ENCODE measurements at regions not wholly inside any gene's neighbourhood (a gene's known extent, or its start where the extent isn't known, plus 50 kb on each side); places are given as distances from the start of the nearest gene placed in this dataset.
A peak's percentile ranks its signal among the peaks of the same experiment; 100 is the strongest.

GRCh38 chr7:35747611-35748010 is 52.7 kb upstream of the HERPUD2 start:
- no peak for DNase-seq
- TF ChIP-seq, protein P1, sequence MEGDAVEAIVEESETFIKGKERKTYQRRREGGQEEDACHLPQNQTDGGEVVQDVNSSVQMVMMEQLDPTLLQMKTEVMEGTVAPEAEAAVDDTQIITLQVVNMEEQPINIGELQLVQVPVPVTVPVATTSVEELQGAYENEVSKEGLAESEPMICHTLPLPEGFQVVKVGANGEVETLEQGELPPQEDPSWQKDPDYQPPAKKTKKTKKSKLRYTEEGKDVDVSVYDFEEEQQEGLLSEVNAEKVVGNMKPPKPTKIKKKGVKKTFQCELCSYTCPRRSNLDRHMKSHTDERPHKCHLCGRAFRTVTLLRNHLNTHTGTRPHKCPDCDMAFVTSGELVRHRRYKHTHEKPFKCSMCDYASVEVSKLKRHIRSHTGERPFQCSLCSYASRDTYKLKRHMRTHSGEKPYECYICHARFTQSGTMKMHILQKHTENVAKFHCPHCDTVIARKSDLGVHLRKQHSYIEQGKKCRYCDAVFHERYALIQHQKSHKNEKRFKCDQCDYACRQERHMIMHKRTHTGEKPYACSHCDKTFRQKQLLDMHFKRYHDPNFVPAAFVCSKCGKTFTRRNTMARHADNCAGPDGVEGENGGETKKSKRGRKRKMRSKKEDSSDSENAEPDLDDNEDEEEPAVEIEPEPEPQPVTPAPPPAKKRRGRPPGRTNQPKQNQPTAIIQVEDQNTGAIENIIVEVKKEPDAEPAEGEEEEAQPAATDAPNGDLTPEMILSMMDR (IDR thresholded peaks at IDR 0.05): no peak
- no peak for TF ChIP-seq POLR2A (IDR thresholded peaks at IDR 0.05)
- no peaks in the 10 kb centered on the region for H3K9me3 ChIP-seq
- no peaks in the 10 kb centered on the region for H3K4me1 ChIP-seq
- intact Hi-C loops (cut with DNase I): no loop called here
- H3K36me3 ChIP-seq: no peaks in the 10 kb centered on the region
- no peak overlapping the region for H3K4me3 ChIP-seq
- 78 to 79% methylated on average over 4 of the region's 4 CpGs for WGBS, 2 donors
- no peaks in the 10 kb centered on the region for H3K27me3 ChIP-seq
- H3K27ac ChIP-seq: no peak overlapping the region

GRCh38 chr7:35748371-35748770 is 52.5 kb upstream of the SEPTIN7 start:
- H3K36me3 ChIP-seq: no peaks in the 10 kb centered on the region
- TF ChIP-seq POLR2A (IDR thresholded peaks at IDR 0.05): no peak
- TF ChIP-seq, protein P1 (IDR thresholded peaks at IDR 0.05): no peak
- H3K4me1 ChIP-seq: no peaks in the 10 kb centered on the region
- DNase-seq: no peak
- H3K4me3 ChIP-seq: no peak overlapping the region
- H3K27me3 ChIP-seq: no peaks in the 10 kb centered on the region
- 69 to 74% methylated on average over 1 of the region's 1 CpG for WGBS, 2 donors
- no peaks in the 10 kb centered on the region for H3K9me3 ChIP-seq
- no peak overlapping the region for H3K27ac ChIP-seq
- intact Hi-C loops (cut with DNase I): no loop called here

DNA sequence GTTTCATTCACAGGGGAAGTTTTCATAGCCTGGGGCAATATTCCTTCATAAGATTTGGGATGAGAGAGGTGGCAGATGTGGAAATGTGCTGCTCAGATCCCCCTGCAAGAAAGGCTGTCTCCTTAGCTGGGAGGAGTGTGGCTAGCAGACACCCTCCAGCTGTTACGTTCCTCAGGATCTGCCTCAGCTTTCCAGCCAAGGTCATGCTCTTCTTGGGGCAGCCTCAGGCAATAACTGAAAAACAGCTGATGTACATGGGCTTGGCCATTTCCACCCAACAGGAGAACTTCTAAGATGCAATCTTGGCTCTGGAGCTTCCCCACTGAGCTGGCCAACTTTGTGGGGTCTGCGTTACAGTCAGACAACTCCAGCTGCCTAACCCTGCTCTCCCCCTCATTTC is 51.3 kb upstream of the SEPTIN7 start:
- no peak overlapping the region for H3K4me3 ChIP-seq
- DNase-seq: no peak
- H3K4me1 ChIP-seq: peaks cover 0 to 5% (median 0%) of the 10 kb centered on the region in 3 donors
- TF ChIP-seq, protein P1 (IDR thresholded peaks at IDR 0.05): no peak
- no peak for TF ChIP-seq POLR2A (IDR thresholded peaks at IDR 0.05)
- intact Hi-C loops (cut with DNase I): no loop called here
- H3K27ac ChIP-seq: peak overlapping the region in 1 of 4 donors; percentile 6
- H3K27me3 ChIP-seq: no peaks in the 10 kb centered on the region
- no peaks in the 10 kb centered on the region for H3K9me3 ChIP-seq
- WGBS, 2 donors: 64 to 67% methylated on average over 1 to 2 of the region's 2 CpGs
- no peaks in the 10 kb centered on the region for H3K36me3 ChIP-seq

Measured in esophagus squamous epithelium (tissue), 5 donors.